ENCODE measurements at regions not wholly inside any gene's neighbourhood (a gene's known extent, or its start where the extent isn't known, plus 50 kb on each side); places are given as distances from the start of the nearest gene placed in this dataset.

DNA sequence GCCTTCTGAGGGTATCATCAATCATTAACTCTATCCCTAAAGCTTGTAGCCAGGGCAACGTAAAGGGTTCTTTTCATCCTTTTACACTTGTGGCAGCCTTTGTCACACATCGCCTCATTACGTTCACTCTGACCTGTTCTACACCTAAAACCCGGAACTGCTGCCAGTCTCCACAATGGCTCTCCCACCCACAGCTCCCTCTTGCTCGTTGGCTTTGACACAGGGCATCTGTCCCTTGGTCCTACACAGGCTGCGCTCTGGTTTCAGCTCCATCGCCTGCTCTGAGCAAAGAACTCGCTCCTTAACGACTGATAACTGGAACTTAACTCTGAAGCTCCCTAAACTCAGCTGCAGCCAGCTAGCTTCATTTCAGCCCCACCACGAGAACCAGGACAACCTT lies 112.8 kb upstream of the CTNND2 start:
- Histone ChIP-seq H3K9me3 (peaks cover 0 to 17% (median 6%) of the 10 kb centered on the region in 8 donors), H3K27me3 (replicated peaks in 1 of 7) (no peaks in the 10 kb centered on the region), H3K4me1 (no peaks in the 10 kb centered on the region), H3K4me3 (no peak overlapping the region), H3K36me3 (no peaks in the 10 kb centered on the region), H3K27ac (no peak overlapping the region)
- intact Hi-C loops (cut with DNase I; ENCODE audit: low total_unique reads) = no loop called here
- no peak for TF ChIP-seq POLR2A (IDR thresholded peaks at IDR 0.05)
- TF ChIP-seq, protein P1, sequence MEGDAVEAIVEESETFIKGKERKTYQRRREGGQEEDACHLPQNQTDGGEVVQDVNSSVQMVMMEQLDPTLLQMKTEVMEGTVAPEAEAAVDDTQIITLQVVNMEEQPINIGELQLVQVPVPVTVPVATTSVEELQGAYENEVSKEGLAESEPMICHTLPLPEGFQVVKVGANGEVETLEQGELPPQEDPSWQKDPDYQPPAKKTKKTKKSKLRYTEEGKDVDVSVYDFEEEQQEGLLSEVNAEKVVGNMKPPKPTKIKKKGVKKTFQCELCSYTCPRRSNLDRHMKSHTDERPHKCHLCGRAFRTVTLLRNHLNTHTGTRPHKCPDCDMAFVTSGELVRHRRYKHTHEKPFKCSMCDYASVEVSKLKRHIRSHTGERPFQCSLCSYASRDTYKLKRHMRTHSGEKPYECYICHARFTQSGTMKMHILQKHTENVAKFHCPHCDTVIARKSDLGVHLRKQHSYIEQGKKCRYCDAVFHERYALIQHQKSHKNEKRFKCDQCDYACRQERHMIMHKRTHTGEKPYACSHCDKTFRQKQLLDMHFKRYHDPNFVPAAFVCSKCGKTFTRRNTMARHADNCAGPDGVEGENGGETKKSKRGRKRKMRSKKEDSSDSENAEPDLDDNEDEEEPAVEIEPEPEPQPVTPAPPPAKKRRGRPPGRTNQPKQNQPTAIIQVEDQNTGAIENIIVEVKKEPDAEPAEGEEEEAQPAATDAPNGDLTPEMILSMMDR (IDR thresholded peaks at IDR 0.05 in 8 of 11, conservative IDR thresholded peaks at IDR 0.05 in 3 of 11) = no peak
- TF ChIP-seq POLR2AphosphoS5 (IDR thresholded peaks at IDR 0.05) = no peak
- no peak for DNase-seq
- WGBS, 5 donors = 78 to 84% (median 79%) methylated on average over 10 of the region's 10 CpGs

DNA sequence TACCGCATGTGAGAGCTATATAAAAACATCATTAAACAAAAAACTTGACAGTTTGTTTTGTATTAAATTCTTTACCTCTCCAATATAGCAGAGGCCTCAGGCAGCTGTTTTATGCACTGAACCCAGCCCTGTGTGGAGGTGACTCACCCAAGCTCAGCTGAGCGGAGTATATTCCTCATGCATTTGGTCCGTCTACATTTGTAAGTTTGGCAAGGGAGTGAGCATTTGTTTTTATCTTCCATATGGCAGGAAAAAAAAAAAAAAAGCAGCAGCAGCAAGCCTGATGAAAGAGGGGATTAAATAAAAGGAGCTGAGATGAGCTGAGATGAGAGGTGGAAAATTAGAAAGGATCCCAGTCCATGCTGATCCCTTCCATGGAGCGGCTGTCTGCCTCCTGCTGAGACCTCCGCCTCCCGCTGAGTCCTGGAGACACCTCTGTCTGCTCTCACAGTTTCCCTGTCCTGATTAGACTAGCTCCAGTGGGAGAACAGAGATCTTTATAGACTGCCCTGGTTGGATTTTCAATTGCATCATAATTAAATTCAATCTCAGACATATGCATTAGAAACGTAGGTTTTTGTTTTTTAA lies 112.0 kb upstream of the CTNND2 start:
- peaks cover 0 to 17% (median 6%) of the 10 kb centered on the region in 8 donors for H3K9me3 ChIP-seq
- H3K4me3 ChIP-seq = no peak overlapping the region
- H3K4me1 ChIP-seq = no peaks in the 10 kb centered on the region
- H3K27ac ChIP-seq = no peak overlapping the region
- no peak for DNase-seq
- TF ChIP-seq, protein P1 (IDR thresholded peaks at IDR 0.05 in 8 of 11, conservative IDR thresholded peaks at IDR 0.05 in 3 of 11) = no peak
- no peak for TF ChIP-seq POLR2AphosphoS5 (IDR thresholded peaks at IDR 0.05)
- no peak for TF ChIP-seq POLR2A (IDR thresholded peaks at IDR 0.05)
- H3K27me3 ChIP-seq (replicated peaks in 1 of 7) = no peaks in the 10 kb centered on the region
- WGBS, 5 donors = 76 to 84% (median 78%) methylated on average over 7 of the region's 7 CpGs
- intact Hi-C loops (cut with DNase I; ENCODE audit: low total_unique reads) = no loop called here
- H3K36me3 ChIP-seq = no peaks in the 10 kb centered on the region

DNA sequence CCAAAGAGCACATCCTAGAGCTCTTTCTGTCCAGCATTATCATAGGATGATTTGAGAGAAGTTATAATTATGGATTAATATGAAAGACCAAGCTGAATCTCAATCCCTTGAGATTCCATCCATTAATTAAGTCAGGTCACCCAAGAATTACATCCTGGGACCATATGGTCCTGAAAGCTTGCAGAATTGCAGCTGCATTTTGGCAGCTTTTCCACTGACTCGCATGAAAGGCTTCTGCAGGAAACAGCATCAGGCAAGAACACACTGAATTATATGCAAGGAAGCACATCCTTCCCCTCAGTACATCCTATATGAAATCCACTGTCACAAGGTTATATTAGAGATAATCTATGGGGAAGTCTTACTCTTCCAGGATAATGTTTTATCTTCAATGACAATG lies 109.1 kb upstream of the CTNND2 start:
- H3K9me3 ChIP-seq = peaks cover 0 to 27% (median 13%) of the 10 kb centered on the region in 8 donors
- intact Hi-C loops (cut with DNase I; ENCODE audit: low total_unique reads) = no loop called here
- no peak overlapping the region for H3K27ac ChIP-seq
- 50 to 60% (median 55%) methylated on average over 1 of the region's 1 CpG for WGBS, 5 donors
- no peaks in the 10 kb centered on the region for H3K36me3 ChIP-seq
- TF ChIP-seq, protein P1 (IDR thresholded peaks at IDR 0.05 in 8 of 11, conservative IDR thresholded peaks at IDR 0.05 in 3 of 11) = no peak
- TF ChIP-seq POLR2AphosphoS5 (IDR thresholded peaks at IDR 0.05) (no peak), POLR2A (IDR thresholded peaks at IDR 0.05) (no peak)
- no peaks in the 10 kb centered on the region for H3K27me3 ChIP-seq (replicated peaks in 1 of 7)
- H3K4me1 ChIP-seq = no peaks in the 10 kb centered on the region
- H3K4me3 ChIP-seq = no peak overlapping the region
- DNase-seq = no peak

DNA sequence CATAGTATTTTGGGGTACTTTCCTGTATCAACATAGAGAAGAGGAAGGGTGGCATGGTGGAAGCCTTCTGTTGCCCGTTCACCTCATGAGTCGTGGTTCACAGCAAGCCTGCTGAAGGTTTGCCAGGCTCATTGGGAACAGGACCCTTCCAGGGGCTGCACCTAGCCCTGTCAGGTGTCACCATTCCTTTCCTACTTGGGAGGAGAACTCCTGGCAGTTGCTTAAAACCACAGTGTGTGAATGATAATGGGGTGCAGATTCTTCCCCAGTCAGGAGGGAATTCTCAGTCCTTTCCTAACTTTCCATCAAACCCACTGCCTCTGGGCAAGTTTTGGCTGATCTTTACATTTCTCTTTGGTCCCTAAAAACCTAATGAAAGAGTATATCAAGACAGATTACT lies 99.4 kb upstream of the CTNND2 start:
- H3K9me3 ChIP-seq = peaks cover 0 to 13% (median 6%) of the 10 kb centered on the region in 8 donors
- intact Hi-C loops (cut with DNase I; ENCODE audit: low total_unique reads) = no loop called here
- H3K4me3 ChIP-seq = no peak overlapping the region
- no peaks in the 10 kb centered on the region for H3K36me3 ChIP-seq
- no peak overlapping the region for H3K27ac ChIP-seq
- no peak for TF ChIP-seq POLR2A (IDR thresholded peaks at IDR 0.05)
- H3K27me3 ChIP-seq (replicated peaks in 1 of 7) = no peaks in the 10 kb centered on the region
- DNase-seq = no peak
- 50 to 82% (median 72%) methylated on average over 2 of the region's 2 CpGs for WGBS, 5 donors
- H3K4me1 ChIP-seq = no peaks in the 10 kb centered on the region

DNA sequence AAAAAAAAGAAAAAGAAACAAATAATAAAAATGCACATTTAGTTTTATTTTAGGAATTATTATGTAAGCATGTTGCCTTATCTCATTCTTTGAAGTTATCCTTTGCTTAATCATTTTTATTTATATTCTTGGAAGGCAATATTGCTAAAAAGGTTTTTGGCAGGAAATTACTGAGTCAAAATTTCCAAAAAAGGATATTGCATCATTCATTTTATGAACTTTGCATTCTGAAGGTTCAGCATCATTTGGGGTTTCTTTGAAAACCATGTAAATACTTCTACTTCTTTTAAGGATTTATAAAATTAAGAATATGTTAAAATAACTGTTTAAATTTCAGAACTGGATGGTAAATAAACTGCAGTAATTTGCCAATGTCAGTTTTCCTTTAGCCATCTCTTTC lies 94.2 kb upstream of the CTNND2 start:
- no peak overlapping the region for H3K4me3 ChIP-seq
- H3K4me1 ChIP-seq = no peaks in the 10 kb centered on the region
- DNase-seq = no peak

More for the DNA sequence above, 94.2 kb upstream of the CTNND2 start:
- Histone ChIP-seq H3K27ac (no peak overlapping the region), H3K27me3 (replicated peaks in 1 of 7) (no peaks in the 10 kb centered on the region), H3K9me3 (peaks cover 0 to 27% (median 6%) of the 10 kb centered on the region in 8 donors), H3K36me3 (no peaks in the 10 kb centered on the region)
- intact Hi-C loops (cut with DNase I; ENCODE audit: low total_unique reads) = no loop called here
- TF ChIP-seq POLR2AphosphoS5 (IDR thresholded peaks at IDR 0.05) (no peak), POLR2A (IDR thresholded peaks at IDR 0.05) (no peak)
- TF ChIP-seq, protein P1 (IDR thresholded peaks at IDR 0.05 in 8 of 11, conservative IDR thresholded peaks at IDR 0.05 in 3 of 11) = no peak
